GM19239 (cell line): ENCODE measurements at regions not wholly inside any gene's neighbourhood (a gene's known extent, or its start where the extent isn't known, plus 50 kb on each side); places are given as distances from the start of the nearest gene placed in this dataset.
"Not testable (repeated sequence)": the region's sequence is repeated elsewhere in the genome, so short reads cannot be mapped to it uniquely, and the experiment has no call there.

Experiments used
- DNase-seq: peaks from one replicate; pipeline ENCODE4 v3.0.0; 2011; ENCODE audit warnings: low spot score; ENCODE audit not compliant: insufficient read length
- FAIRE-seq: peaks from 2 replicates; lab custom pipeline; 2011; peaks lifted over from hg19 to GRCh38; lab: Jason Lieb, UNC

- FAIRE-seq: no peak
- no peak for DNase-seq
Measured at GRCh38 chr4:66372706-66373105, 702.4 kb upstream of the EPHA5 start.

DNA sequence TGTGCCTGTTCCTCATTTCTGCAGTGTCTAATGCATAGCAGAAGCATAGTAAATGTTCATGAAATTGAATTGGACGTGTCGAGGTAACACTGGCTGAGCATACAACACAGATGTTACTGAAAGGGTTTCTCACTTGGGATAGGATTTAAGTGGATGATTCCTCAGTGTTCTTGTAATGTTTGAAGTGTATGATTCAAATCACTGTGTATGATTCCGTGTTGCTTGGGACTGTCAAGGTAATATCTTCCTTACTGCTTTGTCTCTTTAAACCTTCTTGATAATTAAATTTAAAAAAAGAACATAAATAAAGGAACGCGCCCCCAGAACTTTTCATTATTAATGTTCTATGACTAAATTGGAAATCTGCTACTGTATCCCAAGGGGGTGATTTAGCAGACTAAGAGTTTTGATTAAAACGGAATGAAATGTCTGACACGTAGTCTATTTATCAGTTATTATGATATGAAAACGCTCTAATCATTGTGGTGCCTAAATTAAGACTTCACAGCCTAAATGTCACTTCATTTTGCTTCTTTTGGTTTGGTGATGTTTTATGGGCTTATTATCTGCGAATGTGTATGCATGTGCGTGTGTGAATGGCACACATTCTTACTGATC is 696.9 kb upstream of the EPHA5 start:
- no peak for FAIRE-seq
- DNase-seq: no peak

- not testable (repeated sequence) for FAIRE-seq, DNase-seq
Measured at GRCh38 chr4:66360395-66360794, 690.1 kb upstream of the EPHA5 start.

GRCh38 chr4:66357316-66357715 is 687.0 kb upstream of the EPHA5 start:
- no peak for FAIRE-seq
- DNase-seq: no peak

DNA sequence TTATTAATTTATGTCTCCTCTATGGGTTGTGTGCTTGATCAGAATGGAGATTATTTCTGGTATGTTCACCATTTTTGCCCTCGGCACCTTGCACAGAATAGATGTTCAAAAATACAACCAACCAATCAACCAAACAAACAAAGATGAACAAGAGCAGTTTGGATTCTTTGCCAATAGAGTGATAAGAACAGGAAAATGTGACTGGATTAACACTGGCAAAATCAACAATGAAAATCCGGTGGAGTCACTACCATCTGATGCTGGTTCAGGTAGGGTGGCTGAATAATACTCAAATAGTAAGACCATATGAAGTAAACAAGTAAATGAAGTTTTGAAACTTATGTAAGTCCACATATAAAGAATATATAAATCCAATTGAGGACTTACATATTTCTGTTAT is 685.0 kb upstream of the EPHA5 start:
- no peak for FAIRE-seq

DNA sequence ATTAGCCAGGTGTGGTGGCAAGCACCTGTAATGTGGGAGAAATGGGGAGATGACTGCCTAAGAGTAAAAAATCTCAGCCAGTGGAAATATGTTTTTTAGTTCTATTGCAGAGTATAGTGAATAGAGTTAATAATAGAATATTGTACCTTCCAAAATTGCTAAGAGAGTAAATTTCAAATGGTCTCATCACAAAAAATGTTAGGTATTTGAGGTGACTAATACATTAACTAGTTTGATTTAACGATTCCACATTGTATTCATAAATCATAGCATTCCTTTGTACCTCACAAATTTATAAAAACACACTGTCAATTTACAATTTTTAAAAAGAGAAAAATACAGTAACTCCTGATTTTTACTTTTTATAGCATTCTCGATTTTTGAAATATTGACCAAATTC is 681.5 kb upstream of the EPHA5 start:
- FAIRE-seq: no peak

More for the DNA sequence above, 685.0 kb upstream of the EPHA5 start:
- DNase-seq: no peak

DNA sequence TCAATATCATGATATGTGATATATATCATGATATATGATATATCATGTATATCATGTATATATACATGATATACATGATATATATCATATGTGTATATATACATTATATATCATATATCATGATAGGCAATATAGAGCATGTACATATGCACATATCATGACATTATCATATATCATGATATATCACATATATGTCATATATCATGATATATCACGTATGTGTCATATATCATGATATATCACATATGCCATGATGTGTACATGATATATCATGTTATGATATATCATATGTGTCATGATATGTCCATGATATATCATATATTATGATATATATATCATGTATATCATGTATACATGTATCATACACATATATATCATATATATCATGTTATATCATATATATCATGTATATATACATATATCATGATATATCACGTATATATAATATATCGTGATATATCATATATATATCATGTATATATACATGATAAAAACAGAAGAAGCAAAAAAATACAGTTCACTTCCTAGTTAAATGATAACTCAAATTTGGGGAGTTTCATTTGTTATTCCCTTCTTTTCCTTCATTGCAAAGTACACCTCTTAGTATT is 670.1 kb upstream of the EPHA5 start:
- DNase-seq (no peak), FAIRE-seq (no peak)

More for the DNA sequence above, 681.5 kb upstream of the EPHA5 start:
- DNase-seq: no peak

GRCh38 chr4:66339007-66339406 is 668.7 kb upstream of the EPHA5 start:
- FAIRE-seq (no peak), DNase-seq (no peak)

GRCh38 chr4:66331761-66332160 is 661.5 kb upstream of the EPHA5 start:
- no peak for DNase-seq
- FAIRE-seq: no peak

DNA sequence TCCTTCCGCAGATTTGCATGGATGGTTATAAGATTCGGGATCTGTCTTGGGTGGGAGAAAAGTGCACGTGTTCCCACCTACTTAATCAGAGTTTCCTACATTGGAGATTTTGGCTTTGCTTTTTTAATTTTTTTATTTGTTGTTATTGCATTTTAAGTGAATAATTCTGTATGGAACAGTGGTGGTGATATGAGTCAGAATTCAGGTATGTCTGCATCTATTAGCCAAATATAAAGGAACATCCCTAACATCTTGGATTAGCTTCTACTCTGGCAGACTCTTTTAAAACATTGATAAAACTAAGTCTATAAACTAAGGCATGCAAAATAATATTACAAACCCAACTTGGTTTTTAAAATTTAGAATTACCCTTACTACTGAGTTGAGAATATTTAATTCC is 659.8 kb upstream of the EPHA5 start:
- FAIRE-seq: no peak
- no peak for DNase-seq

DNA sequence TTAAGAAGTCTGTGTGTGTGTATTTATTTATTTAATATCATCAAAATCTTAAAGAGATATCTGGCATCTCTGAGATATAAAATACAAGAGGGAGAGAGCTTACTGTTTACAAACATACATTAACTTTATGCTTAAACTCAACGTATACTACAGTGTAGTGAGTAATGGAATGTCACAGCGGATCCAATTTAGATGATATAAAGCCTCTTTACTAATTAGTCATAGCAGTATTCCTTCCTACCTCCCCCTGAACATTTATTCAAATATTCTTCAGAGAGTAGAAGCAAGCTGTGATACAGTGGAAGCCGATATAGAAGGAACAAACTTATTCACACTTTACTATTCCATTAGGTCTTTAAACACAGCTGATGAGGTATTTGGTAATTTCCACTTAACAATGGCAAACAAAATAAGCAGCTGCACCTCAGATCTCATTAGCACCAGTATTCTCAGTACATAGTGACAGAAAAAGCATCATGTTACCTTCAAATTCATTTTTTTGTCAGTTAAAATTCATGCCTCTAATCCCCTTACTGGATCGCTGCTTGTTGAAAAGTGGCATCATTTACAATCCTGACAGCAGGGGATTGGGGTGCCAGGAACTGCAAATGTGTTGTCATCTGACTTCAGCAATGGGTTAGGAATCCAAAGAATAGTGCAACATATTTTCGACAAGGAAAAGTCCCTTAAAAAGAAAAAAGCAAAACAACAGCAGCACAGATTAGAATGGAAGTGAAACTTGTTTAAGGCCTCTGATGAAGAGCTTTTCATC is 658.7 kb upstream of the EPHA5 start:
- FAIRE-seq (no peak), DNase-seq (no peak)

- DNase-seq (no peak), FAIRE-seq (no peak)
Measured at GRCh38 chr4:66307641-66308438, 637.6 kb upstream of the EPHA5 start.

- FAIRE-seq: no peak
- no peak for DNase-seq
Measured at GRCh38 chr4:66300336-66300934, 630.1 kb upstream of the EPHA5 start.

GRCh38 chr4:66298569-66298968 is 628.3 kb upstream of the EPHA5 start:
- no peak for FAIRE-seq
- DNase-seq: no peak

- no peak for DNase-seq
- no peak for FAIRE-seq
Measured at GRCh38 chr4:66297703-66298102, 627.4 kb upstream of the EPHA5 start.

- DNase-seq (no peak), FAIRE-seq (no peak)
Measured at GRCh38 chr4:66294638-66295037, 624.3 kb upstream of the EPHA5 start.

DNA sequence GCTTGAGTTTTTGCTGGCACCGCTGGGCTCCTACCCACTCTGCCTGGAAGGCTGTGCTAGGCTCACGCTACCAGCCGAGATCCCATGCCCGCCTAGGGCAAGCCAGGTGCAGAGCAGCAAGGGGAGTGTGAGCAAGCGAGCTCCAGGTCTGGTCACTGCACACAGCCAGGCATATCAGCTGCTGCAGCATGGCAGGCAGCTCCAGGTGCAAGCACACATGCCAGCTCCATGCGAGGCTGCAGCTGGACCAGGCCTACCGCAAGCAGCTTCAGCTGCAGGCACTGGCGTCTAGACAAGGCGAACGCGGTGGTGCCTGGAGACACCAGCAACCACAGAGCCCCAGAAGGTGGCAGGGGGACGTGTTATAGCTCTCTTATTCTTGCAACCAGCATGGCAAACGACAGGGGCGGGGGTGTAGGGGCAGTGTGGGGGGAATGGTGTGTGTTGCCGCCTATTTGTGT is 614.7 kb upstream of the EPHA5 start:
- DNase-seq (no peak), FAIRE-seq (no peak)

- FAIRE-seq (no peak), DNase-seq (no peak)
Measured at GRCh38 chr4:66279084-66279483, 608.8 kb upstream of the EPHA5 start.

DNA sequence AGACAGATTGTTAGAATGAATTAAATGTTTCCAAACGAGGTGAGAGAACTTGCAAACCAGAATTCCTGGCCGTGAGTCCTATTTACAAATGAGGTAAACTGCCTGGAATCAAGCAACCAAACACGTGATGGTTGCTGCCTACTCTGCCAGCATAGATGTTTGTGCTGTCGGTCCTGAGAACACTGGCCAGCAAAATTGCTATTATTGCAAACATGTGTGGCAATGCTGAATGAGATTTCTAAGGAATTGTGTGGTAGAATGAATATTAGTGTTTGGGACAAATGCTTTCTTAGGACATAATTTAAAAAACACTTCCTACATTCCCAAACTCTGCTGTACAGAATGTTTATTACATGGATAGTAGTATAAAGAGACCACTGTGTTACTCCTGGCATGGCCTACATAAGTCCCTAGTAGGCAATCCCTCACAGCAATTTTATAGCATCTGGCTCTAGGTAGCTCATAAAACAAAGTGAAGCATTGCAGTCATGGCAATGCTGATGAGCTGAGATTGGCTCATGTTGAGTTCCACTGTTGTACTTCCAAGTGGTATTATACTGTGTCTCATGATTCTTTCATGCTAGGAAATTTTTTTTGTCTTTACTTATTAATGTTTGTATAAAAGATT is 605.2 kb upstream of the EPHA5 start:
- FAIRE-seq: no peak
- DNase-seq: no peak

GRCh38 chr4:66273110-66273509 is 602.8 kb upstream of the EPHA5 start:
- FAIRE-seq: no peak
- no peak for DNase-seq
